H7 (cell line): ENCODE measurements at regions not wholly inside any gene's neighbourhood (a gene's known extent, or its start where the extent isn't known, plus 50 kb on each side); places are given as distances from the start of the nearest gene placed in this dataset.

ENCODE experiments used
- DNase-seq: peaks from one replicate; pipeline ENCODE4 v3.0.0; 2012
- H3K27me3 ChIP-seq: 2 replicates; pipeline ENCODE4 v1.6.0; 2011; ENCODE audit warnings: mild to moderate bottlenecking, low read length; ENCODE audit not compliant: control insufficient read depth, insufficient read depth
- H3K36me3 ChIP-seq: replicated peaks from 2 replicates; pipeline ENCODE4 v1.5.1; 2011; ENCODE audit warnings: low read length; ENCODE audit not compliant: control insufficient read depth, insufficient read depth
- H3K4me3 ChIP-seq: 2 replicates; pipeline ENCODE4 v1.5.1; 2011; ENCODE audit warnings: low read depth, mild to moderate bottlenecking, control low read depth, low read length, moderate library complexity; ENCODE audit not compliant: insufficient read depth

- H3K36me3 ChIP-seq = no peaks in the 10 kb centered on the region
- DNase-seq = no peak
- no peak overlapping the region for H3K4me3 ChIP-seq
- H3K27me3 ChIP-seq = peaks cover 4% of the 10 kb centered on the region; the same call in 1 of the 2 replicates
Observed at GRCh38 chr1:177385760-177386698, 215.3 kb downstream of the BRINP2 start.

- Histone ChIP-seq H3K36me3 (no peaks in the 10 kb centered on the region), H3K4me3 (no peak overlapping the region), H3K27me3 (peaks cover 4% of the 10 kb centered on the region; the same call in 1 of the 2 replicates)
- DNase-seq = no peak
Observed at GRCh38 chr1:177384461-177384860, 213.7 kb downstream of the BRINP2 start.

GRCh38 chr1:177383715-177384114, 213.0 kb downstream of the BRINP2 start:
- H3K36me3 ChIP-seq = no peaks in the 10 kb centered on the region
- no peak for DNase-seq
- H3K27me3 ChIP-seq = peaks cover 4% of the 10 kb centered on the region; the same call in 1 of the 2 replicates
- H3K4me3 ChIP-seq = no peak overlapping the region

GRCh38 chr1:177377866-177378265, 207.1 kb downstream of the BRINP2 start:
- Histone ChIP-seq H3K36me3 (no peaks in the 10 kb centered on the region), H3K27me3 (no peaks in the 10 kb centered on the region), H3K4me3 (no peak overlapping the region)
- DNase-seq = no peak

- DNase-seq = no peak
Observed at GRCh38 chr1:177368255-177368654, 197.5 kb downstream of the BRINP2 start.

GRCh38 chr1:177366091-177366490, 195.3 kb downstream of the BRINP2 start:
- Histone ChIP-seq H3K36me3 (no peaks in the 10 kb centered on the region), H3K27me3 (no peaks in the 10 kb centered on the region), H3K4me3 (no peak overlapping the region)
- DNase-seq = no peak

More at GRCh38 chr1:177368255-177368654, 197.5 kb downstream of the BRINP2 start:
- Histone ChIP-seq H3K27me3 (no peaks in the 10 kb centered on the region), H3K4me3 (no peak overlapping the region), H3K36me3 (no peaks in the 10 kb centered on the region)

- no peaks in the 10 kb centered on the region for H3K36me3 ChIP-seq
- no peak overlapping the region for H3K4me3 ChIP-seq
- no peaks in the 10 kb centered on the region for H3K27me3 ChIP-seq
- no peak for DNase-seq
Observed at GRCh38 chr1:177360791-177361190, 190.0 kb downstream of the BRINP2 start.

GRCh38 chr1:177356674-177357435, 186.1 kb downstream of the BRINP2 start:
- DNase-seq = no peak
- Histone ChIP-seq H3K36me3 (no peaks in the 10 kb centered on the region), H3K4me3 (no peak overlapping the region), H3K27me3 (no peaks in the 10 kb centered on the region)

- no peak for DNase-seq
- H3K4me3 ChIP-seq = no peak overlapping the region
- H3K36me3 ChIP-seq = no peaks in the 10 kb centered on the region
- H3K27me3 ChIP-seq = no peaks in the 10 kb centered on the region
Observed at GRCh38 chr1:177355575-177355974, 184.8 kb downstream of the BRINP2 start.

- H3K36me3 ChIP-seq = no peaks in the 10 kb centered on the region
Observed at GRCh38 chr1:177354247-177354646, 183.5 kb downstream of the BRINP2 start.

GRCh38 chr1:177351361-177352108, 180.8 kb downstream of the BRINP2 start:
- H3K4me3 ChIP-seq = no peak overlapping the region
- DNase-seq = no peak
- H3K36me3 ChIP-seq = no peaks in the 10 kb centered on the region
- no peaks in the 10 kb centered on the region for H3K27me3 ChIP-seq

More at GRCh38 chr1:177354247-177354646, 183.5 kb downstream of the BRINP2 start:
- no peaks in the 10 kb centered on the region for H3K27me3 ChIP-seq
- no peak overlapping the region for H3K4me3 ChIP-seq
- no peak for DNase-seq

GRCh38 chr1:177346790-177347359, 176.1 kb downstream of the BRINP2 start:
- H3K36me3 ChIP-seq = no peaks in the 10 kb centered on the region
- H3K27me3 ChIP-seq = no peaks in the 10 kb centered on the region
- DNase-seq = no peak
- no peak overlapping the region for H3K4me3 ChIP-seq

- no peak for DNase-seq
- Histone ChIP-seq H3K27me3 (no peaks in the 10 kb centered on the region; the same call in 1 of the 2 replicates), H3K4me3 (no peak overlapping the region), H3K36me3 (no peaks in the 10 kb centered on the region)
Observed at GRCh38 chr1:177343445-177343844, 172.7 kb downstream of the BRINP2 start.

- H3K4me3 ChIP-seq = no peak overlapping the region
- no peaks in the 10 kb centered on the region for H3K36me3 ChIP-seq
- no peak for DNase-seq
- no peaks in the 10 kb centered on the region; the same call in 1 of the 2 replicates for H3K27me3 ChIP-seq
Observed at GRCh38 chr1:177341773-177342172, 171.0 kb downstream of the BRINP2 start.
